ENCODE measurements at regions not wholly inside any gene's neighbourhood (a gene's known extent, or its start where the extent isn't known, plus 50 kb on each side); places are given as distances from the start of the nearest gene placed in this dataset.
"Not testable (repeated sequence)": the region's sequence is repeated elsewhere in the genome, so short reads cannot be mapped to it uniquely, and the experiment has no call there.

DNA sequence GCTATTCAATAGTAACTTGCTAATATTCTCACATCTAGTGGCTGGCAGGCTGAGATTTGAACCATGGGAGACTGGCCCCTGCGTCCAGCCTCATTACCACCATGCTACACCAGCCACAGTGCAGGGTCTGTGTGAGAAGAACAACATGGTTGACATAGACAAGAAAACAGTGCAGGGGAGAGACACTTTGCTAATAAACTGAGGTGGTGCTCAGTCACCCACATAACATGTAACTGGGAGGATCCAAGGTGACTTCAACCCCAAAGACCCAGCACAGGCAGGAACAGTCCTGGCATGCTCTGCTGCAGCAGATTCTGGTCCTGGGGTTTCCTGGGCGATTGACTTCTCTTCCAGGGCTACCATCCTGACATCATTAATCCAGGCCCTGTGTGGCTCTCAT, 143.1 kb downstream of the CSNK2A3 start:
- no peak for DNase-seq
- Histone ChIP-seq H3K9me3 (replicated peaks) (no peaks in the 10 kb centered on the region), H3K4me3 (no peak overlapping the region), H3K36me3 (no peaks in the 10 kb centered on the region), H3K4me1 (peaks cover 29% of the 10 kb centered on the region), H3K27ac (replicated peaks) (no peak overlapping the region), H3K27me3 (ENCODE audit: low read depth) (peaks cover 5% of the 10 kb centered on the region)
- intact Hi-C loops (cut with micrococcal nuclease): no loop called here
- TF ChIP-seq, protein P1, sequence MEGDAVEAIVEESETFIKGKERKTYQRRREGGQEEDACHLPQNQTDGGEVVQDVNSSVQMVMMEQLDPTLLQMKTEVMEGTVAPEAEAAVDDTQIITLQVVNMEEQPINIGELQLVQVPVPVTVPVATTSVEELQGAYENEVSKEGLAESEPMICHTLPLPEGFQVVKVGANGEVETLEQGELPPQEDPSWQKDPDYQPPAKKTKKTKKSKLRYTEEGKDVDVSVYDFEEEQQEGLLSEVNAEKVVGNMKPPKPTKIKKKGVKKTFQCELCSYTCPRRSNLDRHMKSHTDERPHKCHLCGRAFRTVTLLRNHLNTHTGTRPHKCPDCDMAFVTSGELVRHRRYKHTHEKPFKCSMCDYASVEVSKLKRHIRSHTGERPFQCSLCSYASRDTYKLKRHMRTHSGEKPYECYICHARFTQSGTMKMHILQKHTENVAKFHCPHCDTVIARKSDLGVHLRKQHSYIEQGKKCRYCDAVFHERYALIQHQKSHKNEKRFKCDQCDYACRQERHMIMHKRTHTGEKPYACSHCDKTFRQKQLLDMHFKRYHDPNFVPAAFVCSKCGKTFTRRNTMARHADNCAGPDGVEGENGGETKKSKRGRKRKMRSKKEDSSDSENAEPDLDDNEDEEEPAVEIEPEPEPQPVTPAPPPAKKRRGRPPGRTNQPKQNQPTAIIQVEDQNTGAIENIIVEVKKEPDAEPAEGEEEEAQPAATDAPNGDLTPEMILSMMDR (IDR thresholded peaks at IDR 0.05; ENCODE audit: borderline replicate concordance): no peak

DNA sequence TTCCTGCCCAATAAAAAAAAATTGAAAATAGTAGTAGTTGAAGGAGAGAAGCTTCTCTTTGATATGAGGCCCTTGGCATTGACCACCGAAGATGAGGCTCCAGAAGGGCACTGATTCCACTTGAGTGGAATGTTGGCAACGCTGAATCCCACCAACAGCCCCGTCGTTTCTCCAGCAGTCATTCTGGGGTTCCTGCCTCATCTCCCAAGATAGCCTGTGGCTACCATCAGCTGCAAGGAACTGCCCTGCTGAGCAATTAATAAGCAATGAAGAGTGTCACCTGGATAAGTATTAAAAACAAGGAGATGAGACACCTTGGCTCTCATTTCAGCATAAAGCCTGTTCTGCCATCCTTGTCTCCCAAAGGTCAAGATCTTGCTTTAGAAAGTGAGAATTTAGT, 144.1 kb downstream of the CSNK2A3 start:
- no peak overlapping the region for H3K27ac ChIP-seq (replicated peaks)
- TF ChIP-seq, protein P1 (IDR thresholded peaks at IDR 0.05; ENCODE audit: borderline replicate concordance): no peak
- H3K9me3 ChIP-seq (replicated peaks): no peaks in the 10 kb centered on the region
- no peak for DNase-seq
- intact Hi-C loops (cut with micrococcal nuclease): no loop called here
- H3K4me1 ChIP-seq: peaks cover 29% of the 10 kb centered on the region
- H3K27me3 ChIP-seq (ENCODE audit: low read depth): peaks cover 5% of the 10 kb centered on the region
- H3K4me3 ChIP-seq: no peak overlapping the region
- H3K36me3 ChIP-seq: no peaks in the 10 kb centered on the region

DNA sequence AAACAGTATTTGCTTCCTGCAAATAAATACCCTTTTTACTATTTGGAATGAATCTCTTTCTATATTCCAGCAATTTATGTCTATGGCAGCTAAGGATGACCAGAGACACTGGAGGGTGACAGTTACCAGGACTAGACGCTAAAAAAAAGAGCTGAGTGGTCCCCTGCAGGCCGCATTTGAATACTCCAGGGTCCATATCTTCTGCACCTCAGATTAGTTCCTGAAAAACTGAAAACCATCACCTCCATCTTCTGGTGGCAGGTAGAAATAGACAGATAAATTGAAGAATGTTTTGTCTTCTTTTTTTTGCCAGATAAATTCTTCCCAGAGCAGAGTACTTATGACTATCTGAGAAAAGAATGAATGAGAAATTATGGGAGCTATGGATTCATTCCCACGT, 145.6 kb downstream of the CSNK2A3 start:
- DNase-seq: no peak
- Histone ChIP-seq H3K4me3 (no peak overlapping the region), H3K4me1 (peaks cover 17% of the 10 kb centered on the region), H3K27me3 (ENCODE audit: low read depth) (peaks cover 8% of the 10 kb centered on the region), H3K9me3 (replicated peaks) (peaks cover 15% of the 10 kb centered on the region), H3K27ac (replicated peaks) (no peak overlapping the region), H3K36me3 (no peaks in the 10 kb centered on the region)
- intact Hi-C loops (cut with micrococcal nuclease): no loop called here
- TF ChIP-seq, protein P1 (IDR thresholded peaks at IDR 0.05; ENCODE audit: borderline replicate concordance): no peak

DNA sequence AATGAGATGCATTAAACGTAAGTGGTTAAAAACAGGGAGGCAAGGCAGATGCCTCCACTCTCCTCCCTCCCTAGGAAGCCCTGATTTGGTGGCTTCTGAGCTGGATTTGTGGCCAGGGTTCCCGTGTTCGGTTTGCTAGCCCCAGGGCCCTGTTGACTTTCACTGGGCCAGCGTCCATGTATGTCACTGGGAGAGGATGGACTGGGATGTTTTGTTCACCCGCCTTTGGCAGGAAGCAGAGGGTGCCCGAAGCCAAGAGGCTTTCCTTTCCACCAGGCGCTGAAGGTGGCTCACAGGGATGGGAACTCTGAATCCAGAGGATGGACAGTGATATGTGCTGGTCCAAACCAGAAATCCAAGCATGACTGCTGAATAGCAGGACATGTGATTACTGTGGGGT, 146.6 kb downstream of the CSNK2A3 start:
- Histone ChIP-seq H3K36me3 (no peaks in the 10 kb centered on the region), H3K27me3 (ENCODE audit: low read depth) (peaks cover 9% of the 10 kb centered on the region), H3K4me1 (peaks cover 7% of the 10 kb centered on the region), H3K4me3 (no peak overlapping the region), H3K27ac (replicated peaks) (no peak overlapping the region), H3K9me3 (replicated peaks) (peaks cover 17% of the 10 kb centered on the region)
- no peak for DNase-seq
- TF ChIP-seq, protein P1 (IDR thresholded peaks at IDR 0.05; ENCODE audit: borderline replicate concordance): no peak
- intact Hi-C loops (cut with micrococcal nuclease): no loop called here

DNA sequence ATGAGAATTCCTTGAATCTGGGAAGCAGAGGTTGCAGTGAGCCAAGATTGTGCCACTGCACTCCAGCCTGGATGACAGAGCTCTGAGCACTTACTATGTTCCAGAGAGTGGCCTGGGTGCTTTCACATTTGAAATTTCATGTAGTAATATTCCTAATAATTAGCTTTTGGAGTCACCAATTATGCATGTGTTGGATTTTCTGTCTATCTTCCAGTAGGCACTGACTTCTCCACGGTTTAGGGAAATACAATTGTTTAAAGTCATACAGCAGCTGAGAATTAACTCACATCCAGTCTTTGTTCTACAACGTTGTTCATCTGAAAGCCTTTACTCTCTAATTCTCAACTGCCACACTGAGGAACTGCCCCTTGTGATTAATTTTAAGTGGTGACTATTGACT, 150.2 kb downstream of the CSNK2A3 start:
- DNase-seq: no peak
- Histone ChIP-seq H3K4me1 (no peaks in the 10 kb centered on the region), H3K27ac (replicated peaks) (no peak overlapping the region), H3K27me3 (ENCODE audit: low read depth) (peaks cover 9% of the 10 kb centered on the region), H3K9me3 (replicated peaks) (peaks cover 24% of the 10 kb centered on the region), H3K4me3 (no peak overlapping the region), H3K36me3 (no peaks in the 10 kb centered on the region)
- intact Hi-C loops (cut with micrococcal nuclease): no loop called here
- TF ChIP-seq, protein P1 (IDR thresholded peaks at IDR 0.05; ENCODE audit: borderline replicate concordance): no peak

DNA sequence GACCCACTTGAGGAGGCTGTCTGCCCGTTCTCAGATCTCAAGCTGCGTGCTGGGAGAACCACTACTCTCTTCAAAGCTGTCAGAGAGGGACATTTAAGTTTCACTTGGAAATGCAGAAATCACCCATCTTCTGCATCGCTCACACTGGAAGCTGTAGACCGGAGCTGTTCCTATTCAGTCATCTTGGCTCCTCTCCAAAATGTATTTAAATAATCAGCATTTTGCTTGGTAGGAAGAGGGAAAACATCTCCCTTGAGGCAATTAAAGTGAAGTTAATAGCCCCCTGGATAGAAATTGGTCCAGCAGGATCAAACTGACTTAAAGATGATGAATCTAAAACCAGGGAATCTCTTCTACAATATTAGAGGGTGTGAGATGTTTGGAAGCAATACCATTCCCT, 151.7 kb downstream of the CSNK2A3 start:
- H3K4me3 ChIP-seq; H3K4me1 ChIP-seq; DNase-seq; H3K27ac ChIP-seq (replicated peaks); intact Hi-C loops (cut with micrococcal nuclease); H3K36me3 ChIP-seq; H3K27me3 ChIP-seq (ENCODE audit: low read depth): not testable (repeated sequence)
- H3K9me3 ChIP-seq (replicated peaks): peaks cover 28% of the 10 kb centered on the region
